Brain microvascular endothelial cell (primary cell): ENCODE measurements at regions not wholly inside any gene's neighbourhood (a gene's known extent, or its start where the extent isn't known, plus 50 kb on each side); places are given as distances from the start of the nearest gene placed in this dataset.

ENCODE experiments used
- DNase-seq: peaks from one replicate; pipeline ENCODE4 v3.0.0-alpha.2; 2020
- H3K27ac ChIP-seq: fragments of 250-450 bp; sonication (Bioruptor Pico); 2 replicates; pipeline ENCODE4 v1.5.1; 2020; ENCODE audit warnings: mild to moderate bottlenecking, moderate library complexity
- H3K27me3 ChIP-seq: fragments of 250-450 bp; sonication (Bioruptor Pico); replicated peaks from 2 replicates; pipeline ENCODE4 v1.5.1; 2020; ENCODE audit warnings: mild to moderate bottlenecking
- H3K36me3 ChIP-seq: fragments of 250-450 bp; sonication (Bioruptor Pico); replicated peaks from 2 replicates; pipeline ENCODE4 v1.5.1; 2020; ENCODE audit warnings: mild to moderate bottlenecking
- H3K4me3 ChIP-seq: 2 replicates; pipeline ENCODE4 v1.5.1; 2011; ENCODE audit warnings: low read depth, mild to moderate bottlenecking, control low read depth, low read length, moderate library complexity
- CTCF ChIP-seq: IDR thresholded peaks from 2 replicates; pipeline ENCODE4 v1.5.1; 2011; ENCODE audit warnings: low read depth, mild to moderate bottlenecking, moderate library complexity, low read length, control low read depth, inconsistent platforms; ENCODE audit errors: missing control alignments
- in situ Hi-C: cut with HindIII; loops from 2 replicates; pipeline ENCODE4 v1.10.0; 2017; ENCODE audit warnings: low sequenced_read_pairs, low pct_ligation_motif_present

GRCh38 chr2:204272610-204273287 lies 272.5 kb upstream of the PARD3B start:
- Histone ChIP-seq H3K36me3 (no peaks in the 10 kb centered on the region), H3K27ac (no peak overlapping the region), H3K27me3 (no peaks in the 10 kb centered on the region), H3K4me3 (no peak overlapping the region)
- no peak for TF ChIP-seq CTCF
- no peak for DNase-seq
- in situ Hi-C loops = no loop called here

GRCh38 chr2:204274429-204274828 lies 270.8 kb upstream of the PARD3B start:
- TF ChIP-seq CTCF = no peak
- Histone ChIP-seq H3K27me3 (no peaks in the 10 kb centered on the region), H3K36me3 (no peaks in the 10 kb centered on the region), H3K4me3 (no peak overlapping the region), H3K27ac (no peak overlapping the region)
- no peak for DNase-seq
- in situ Hi-C loops = no loop called here

- Histone ChIP-seq H3K4me3 (no peak overlapping the region), H3K36me3 (no peaks in the 10 kb centered on the region), H3K27ac (no peak overlapping the region), H3K27me3 (no peaks in the 10 kb centered on the region)
- no peak for DNase-seq
- no peak for TF ChIP-seq CTCF
- in situ Hi-C loops = no loop called here
Measured at GRCh38 chr2:204274991-204275390, 270.3 kb upstream of the PARD3B start.

- Histone ChIP-seq H3K4me3 (no peak overlapping the region), H3K36me3 (no peaks in the 10 kb centered on the region), H3K27me3 (no peaks in the 10 kb centered on the region), H3K27ac (no peak overlapping the region)
- in situ Hi-C loops = no loop called here
- DNase-seq = no peak
- TF ChIP-seq CTCF = no peak
Measured at GRCh38 chr2:204277226-204277625, 268.0 kb upstream of the PARD3B start.

- Histone ChIP-seq H3K27me3 (no peaks in the 10 kb centered on the region), H3K4me3 (no peak overlapping the region), H3K36me3 (no peaks in the 10 kb centered on the region), H3K27ac (no peak overlapping the region)
- in situ Hi-C loops = no loop called here
- DNase-seq = no peak
- TF ChIP-seq CTCF = no peak
Measured at GRCh38 chr2:204278454-204278853, 266.8 kb upstream of the PARD3B start.

GRCh38 chr2:204279819-204280218 lies 265.5 kb upstream of the PARD3B start:
- in situ Hi-C loops = no loop called here
- H3K27me3 ChIP-seq = no peaks in the 10 kb centered on the region
- H3K36me3 ChIP-seq = no peaks in the 10 kb centered on the region
- no peak overlapping the region for H3K27ac ChIP-seq
- TF ChIP-seq CTCF = no peak
- DNase-seq = no peak
- H3K4me3 ChIP-seq = no peak overlapping the region
